ENCODE measurements at regions not wholly inside any gene's neighbourhood (a gene's known extent, or its start where the extent isn't known, plus 50 kb on each side); places are given as distances from the start of the nearest gene placed in this dataset.

DNA sequence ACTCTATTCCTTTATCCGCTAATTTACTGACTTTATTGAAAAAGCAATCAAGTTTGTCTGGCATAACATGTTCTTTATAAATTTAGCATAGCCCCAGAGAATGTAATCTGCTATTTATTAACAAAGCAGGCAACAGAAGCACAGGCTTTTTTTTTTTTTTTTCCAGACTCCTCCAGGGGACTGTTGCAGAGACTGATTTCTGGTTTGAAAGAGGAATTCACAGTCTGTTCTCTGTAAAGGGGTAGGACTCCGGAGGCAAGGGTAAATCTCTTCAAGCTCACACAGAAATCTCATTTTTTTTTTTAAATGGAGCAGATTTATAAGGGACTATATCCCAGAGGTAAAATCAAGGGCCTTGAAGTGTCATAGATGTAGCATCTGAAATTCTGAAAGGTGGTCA, 1386.5 kb upstream of the CDH8 start:
- no peak overlapping the region for H3K4me3 Mint-ChIP-seq
- Histone ChIP-seq H3K9me3 (ENCODE audit: control insufficient read depth, low read depth, low read length) (no peaks in the 10 kb centered on the region), H4K8ac (replicated peaks; ENCODE audit: insufficient read length, low read depth, low read length) (no peak overlapping the region), H3K79me2 (ENCODE audit: insufficient read depth, low read length) (no peaks in the 10 kb centered on the region), H3T11ph (ENCODE audit: low read length) (no peak overlapping the region), H3K9ac (ENCODE audit: extremely low read depth, insufficient read length, low read length) (no peak overlapping the region), H3K18ac (ENCODE audit: insufficient read length, low read depth, low read length) (no peak overlapping the region), H4K91ac (ENCODE audit: insufficient read length, low read depth, low read length) (no peak overlapping the region), H3K56ac (ENCODE audit: insufficient read length, low read depth, low read length) (no peak overlapping the region), H2BK120ac (ENCODE audit: low read depth, low read length, poor library complexity, severe bottlenecking) (no peak overlapping the region), H4K20me1 (ENCODE audit: control insufficient read depth, insufficient read depth, insufficient read length) (no peaks in the 10 kb centered on the region), H2BK15ac (ENCODE audit: low read depth, low read length) (no peak overlapping the region), H2BK12ac (ENCODE audit: insufficient read length, low read depth, low read length) (no peak overlapping the region), H3K79me1 (ENCODE audit: insufficient read depth, low read depth, low read length, poor library complexity, severe bottlenecking) (no peaks in the 10 kb centered on the region), H3K14ac (ENCODE audit: insufficient read depth, low read length) (no peak overlapping the region), H3K4ac (ENCODE audit: low read depth, low read length) (no peak overlapping the region), H2AK5ac (ENCODE audit: insufficient read length, low read length) (no peak overlapping the region), H3K4me2 (ENCODE audit: insufficient read depth, insufficient read length, low read length) (no peak overlapping the region), H3K23me2 (ENCODE audit: insufficient read length, low read depth, low read length, poor library complexity, severe bottlenecking) (no peaks in the 10 kb centered on the region), H3K27me3 (ENCODE audit: insufficient read depth, low read length) (no peaks in the 10 kb centered on the region), H3K23ac (ENCODE audit: insufficient read length, low read depth, low read length) (no peak overlapping the region), H2BK5ac (ENCODE audit: insufficient read length, low read length) (no peak overlapping the region), H3K27ac (ENCODE audit: insufficient read length, low read depth, low read length) (no peak overlapping the region), H3K4me1 (ENCODE audit: insufficient read depth, low read length) (no peaks in the 10 kb centered on the region), H2BK20ac (ENCODE audit: low read depth, low read length, poor library complexity, severe bottlenecking) (no peak overlapping the region), H2AFZ (ENCODE audit: low read length) (no peak overlapping the region), H4K5ac (ENCODE audit: insufficient read length, low read depth, low read length) (no peak overlapping the region)
- TF ChIP-seq CTCF (conservative IDR thresholded peaks at IDR 0.05) = no peak
- H3K27ac Mint-ChIP-seq = no peak overlapping the region
- H3K4me1 Mint-ChIP-seq = no peaks in the 10 kb centered on the region
- no peaks in the 10 kb centered on the region for H3K36me3 Mint-ChIP-seq (ENCODE audit: insufficient read depth in 1 of 3, low read depth in 3 of 3)
- no CpG with 5 or more reads among the region's 2 CpGs for WGBS (ENCODE audit: extremely low coverage, insufficient read length, low lambda C conversion rate)
- DNase-seq = no peak
- H3K9me3 Mint-ChIP-seq = no peaks in the 10 kb centered on the region
- H3K27me3 Mint-ChIP-seq (ENCODE audit: low read depth) = no peaks in the 10 kb centered on the region

Data from H9 (cell line).